KOPT-K1 (cell line): ENCODE measurements at regions not wholly inside any gene's neighbourhood (a gene's known extent, or its start where the extent isn't known, plus 50 kb on each side); places are given as distances from the start of the nearest gene placed in this dataset.
"Not testable (repeated sequence)": the region's sequence is repeated elsewhere in the genome, so short reads cannot be mapped to it uniquely, and the experiment has no call there.

Experiments used
- H3K27ac ChIP-seq: fragments of 200-600 bp; sonication (generic); 2 replicates; pipeline ENCODE4 v1.5.1; 2016; ENCODE audit warnings: antibody characterized with exemption, mild to moderate bottlenecking, low read depth, low read length; ENCODE audit not compliant: poor library complexity, severe bottlenecking
- H3K36me3 ChIP-seq: fragments of 200-600 bp; sonication (generic); 2 replicates; pipeline ENCODE4 v1.5.1; 2017; ENCODE audit warnings: antibody characterized with exemption, mild to moderate bottlenecking, low read length, moderate library complexity; ENCODE audit not compliant: insufficient read depth
- H3K9me3 ChIP-seq: fragments of 200-600 bp; sonication (generic); 2 replicates; pipeline ENCODE4 v1.5.1; 2017; ENCODE audit warnings: antibody characterized with exemption, low read length, mild to moderate bottlenecking; ENCODE audit not compliant: insufficient read depth, poor library complexity, severe bottlenecking

DNA sequence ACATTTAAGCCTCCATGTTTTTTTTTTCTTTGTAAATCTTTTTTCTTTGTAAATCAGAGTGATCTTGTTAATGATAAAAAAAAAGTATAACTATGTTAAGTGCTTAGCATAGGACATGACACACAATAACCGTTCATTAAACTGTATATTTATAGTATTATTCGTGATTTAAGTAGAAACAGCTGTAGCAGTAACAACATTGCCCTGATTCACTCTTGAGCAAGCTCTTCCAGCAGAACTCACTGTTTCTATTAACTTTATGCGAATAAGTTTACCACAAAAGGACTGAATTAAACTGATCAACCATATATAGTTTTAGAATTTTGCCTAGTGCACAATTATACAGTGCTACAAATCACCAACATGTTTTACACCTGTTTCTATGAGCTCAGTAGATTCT is 1338.0 kb upstream of the EYS start:
- Histone ChIP-seq H3K27ac (no peak overlapping the region), H3K36me3 (no peaks in the 10 kb centered on the region), H3K9me3 (no peaks in the 10 kb centered on the region)

DNA sequence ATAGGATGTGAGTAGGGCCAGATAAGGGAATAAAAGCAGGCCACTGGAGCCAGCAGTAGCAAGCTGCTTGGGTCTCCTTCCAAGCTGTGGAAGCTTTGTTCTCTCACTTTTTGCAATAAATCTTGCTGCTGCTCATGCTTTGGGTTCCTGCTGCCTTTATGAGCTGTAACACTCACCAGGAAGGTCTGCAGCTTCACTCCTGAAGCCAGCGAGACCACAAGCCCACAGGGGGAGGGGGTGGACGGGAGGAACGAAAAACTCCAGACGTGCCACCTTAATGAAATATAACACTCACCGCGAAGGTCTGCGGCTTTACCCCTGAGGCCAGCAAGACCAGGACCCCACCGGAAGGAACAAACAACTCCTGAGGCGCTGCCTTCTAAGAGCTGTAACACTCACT is 1324.4 kb upstream of the EYS start:
- H3K27ac ChIP-seq = no peak overlapping the region
- no peaks in the 10 kb centered on the region for H3K36me3 ChIP-seq
- H3K9me3 ChIP-seq = no peaks in the 10 kb centered on the region

DNA sequence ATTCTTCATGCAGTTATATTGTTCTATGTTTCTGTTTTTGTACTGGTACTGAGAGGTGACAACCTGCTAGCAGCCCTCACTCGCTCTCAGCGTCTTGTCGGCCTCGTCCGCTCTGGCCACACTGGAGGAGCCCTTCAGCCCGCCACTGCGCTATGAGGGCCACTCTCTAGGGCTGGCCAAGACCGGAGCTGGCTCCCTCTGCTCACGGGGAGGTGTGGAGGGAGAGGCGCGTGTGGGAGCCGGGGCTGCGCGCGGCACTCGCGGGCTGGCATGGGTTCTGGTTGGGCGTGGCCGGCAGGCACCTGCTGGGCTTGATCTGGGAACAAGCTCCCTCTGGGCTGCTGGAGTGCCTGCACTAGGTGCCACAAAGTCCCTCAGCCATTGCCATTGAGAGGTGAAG is 1323.8 kb upstream of the EYS start:
- Histone ChIP-seq H3K27ac (no peak overlapping the region), H3K36me3 (no peaks in the 10 kb centered on the region), H3K9me3 (no peaks in the 10 kb centered on the region)

DNA sequence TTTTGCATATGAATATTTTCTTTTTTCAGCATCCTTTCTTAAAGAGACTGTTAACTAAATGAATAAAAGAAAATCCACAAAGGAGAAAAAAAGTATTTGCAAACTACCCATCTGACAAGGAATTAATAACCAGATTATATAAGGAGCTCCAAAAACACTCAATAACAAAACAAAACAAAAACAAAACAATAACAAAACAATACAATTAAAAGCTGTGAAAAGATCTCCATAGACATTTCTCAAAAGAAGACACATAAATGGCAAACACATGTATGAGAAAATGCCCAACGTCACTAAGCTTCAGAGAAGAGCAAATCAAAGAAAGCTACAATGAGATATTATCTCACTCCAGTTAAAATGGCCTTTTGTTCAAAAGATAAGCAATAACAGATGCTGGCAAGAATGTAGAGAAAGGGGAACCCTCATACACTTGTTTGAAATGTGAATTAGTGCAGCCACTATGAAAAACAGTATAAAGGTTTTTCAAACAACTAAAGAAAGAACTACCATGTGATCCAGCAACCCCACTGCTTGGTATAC is 1310.0 kb upstream of the EYS start:
- H3K36me3 ChIP-seq = no peaks in the 10 kb centered on the region
- no peak overlapping the region for H3K27ac ChIP-seq
- no peaks in the 10 kb centered on the region for H3K9me3 ChIP-seq

DNA sequence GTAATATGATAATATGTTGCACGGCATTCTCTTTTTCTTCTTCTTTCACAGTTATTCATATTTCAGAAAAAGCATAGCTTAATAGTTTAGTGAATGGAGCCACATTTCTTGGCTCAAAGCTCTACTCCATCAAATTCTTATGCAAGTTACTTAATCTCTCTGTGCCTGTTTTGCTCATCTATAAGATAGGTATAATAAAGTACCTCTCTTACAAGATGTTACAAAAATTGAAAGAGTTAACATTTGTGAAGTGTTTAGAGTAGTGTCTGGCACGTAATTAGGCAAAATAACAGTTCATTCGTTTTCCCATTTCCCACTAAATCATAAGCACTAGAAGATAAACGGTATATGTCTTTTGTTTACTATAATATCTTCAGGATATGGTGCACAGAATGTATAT is 1304.4 kb upstream of the EYS start:
- H3K36me3 ChIP-seq = no peaks in the 10 kb centered on the region
- no peak overlapping the region for H3K27ac ChIP-seq
- no peaks in the 10 kb centered on the region for H3K9me3 ChIP-seq

DNA sequence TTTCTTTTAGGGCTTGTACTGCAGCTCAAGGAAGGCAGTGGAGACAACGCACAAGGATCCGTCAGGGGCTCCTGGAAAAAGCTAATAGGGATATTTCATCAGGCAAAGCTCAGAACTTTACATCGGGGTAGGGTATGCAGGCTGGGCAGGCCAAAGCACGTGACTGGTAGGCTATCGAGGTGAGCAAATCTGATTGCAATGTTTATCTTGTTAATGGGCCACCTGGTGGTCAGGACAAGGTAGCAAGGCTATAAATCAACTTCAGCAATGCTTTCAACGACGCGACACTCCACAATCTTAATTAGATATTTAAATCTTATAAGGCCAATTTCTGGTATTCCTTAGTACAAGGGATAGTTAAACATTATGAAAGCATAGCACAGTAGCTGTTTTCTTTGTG is 1302.8 kb upstream of the EYS start:
- H3K36me3 ChIP-seq = no peaks in the 10 kb centered on the region
- no peak overlapping the region for H3K27ac ChIP-seq
- no peaks in the 10 kb centered on the region for H3K9me3 ChIP-seq

DNA sequence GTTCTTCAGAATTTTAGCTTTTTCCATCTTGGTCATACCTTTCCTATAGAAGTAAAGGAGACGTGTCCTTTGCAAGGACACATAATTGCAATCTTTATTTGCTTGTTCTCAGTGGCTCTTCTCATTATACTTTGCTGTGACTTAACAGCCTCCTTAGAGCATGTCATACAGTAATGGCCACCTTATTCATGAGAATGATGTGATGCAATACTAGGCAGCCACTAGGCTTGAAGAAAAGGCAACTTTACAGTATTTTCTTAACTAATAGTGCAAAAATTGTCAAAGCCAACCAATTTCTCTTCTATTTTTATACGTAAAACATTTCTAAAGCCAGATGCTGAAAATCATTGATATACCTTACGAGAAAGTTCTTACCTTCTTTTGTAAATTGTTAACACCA is 1296.8 kb upstream of the EYS start:
- Histone ChIP-seq H3K36me3 (no peaks in the 10 kb centered on the region), H3K9me3 (no peaks in the 10 kb centered on the region), H3K27ac (no peak overlapping the region)

DNA sequence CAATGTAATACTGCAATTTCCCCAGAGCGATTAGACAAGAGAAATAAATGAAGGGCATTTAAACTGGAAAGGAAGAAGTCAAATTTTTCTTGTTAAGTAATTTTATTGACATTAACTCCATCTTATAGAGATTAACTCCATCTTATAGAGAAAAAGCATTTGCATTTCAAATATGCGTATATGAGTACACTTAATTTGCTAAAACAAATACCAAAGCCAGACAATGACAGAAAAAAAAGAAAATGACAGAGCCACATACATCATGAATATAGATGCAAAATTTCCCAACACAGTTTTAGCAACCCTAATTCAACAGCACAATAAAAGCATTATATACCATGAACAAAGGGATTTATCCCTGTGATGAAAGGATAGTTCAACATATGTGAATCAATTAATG is 1293.1 kb upstream of the EYS start:
- Histone ChIP-seq H3K36me3 (no peaks in the 10 kb centered on the region), H3K9me3 (no peaks in the 10 kb centered on the region), H3K27ac (no peak overlapping the region)

DNA sequence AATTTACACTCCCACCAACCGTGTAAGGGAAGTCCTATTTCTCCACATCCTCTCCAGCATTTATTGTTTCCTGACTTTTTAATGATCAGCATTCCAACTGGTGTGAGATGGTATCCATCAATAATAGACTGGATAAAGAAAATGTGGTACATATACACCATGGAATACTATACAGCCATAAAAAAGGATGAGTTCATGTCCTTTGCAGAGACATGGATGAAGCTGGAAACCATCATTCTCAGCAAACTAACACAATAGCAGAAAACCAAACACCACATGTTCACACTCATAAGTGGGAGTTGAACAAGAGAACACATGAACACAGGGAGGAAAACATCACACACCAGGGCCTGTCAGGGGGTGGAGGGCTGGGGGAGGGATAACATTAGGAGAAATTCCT is 1290.6 kb upstream of the EYS start:
- not testable (repeated sequence) for H3K36me3 ChIP-seq, H3K27ac ChIP-seq, H3K9me3 ChIP-seq

DNA sequence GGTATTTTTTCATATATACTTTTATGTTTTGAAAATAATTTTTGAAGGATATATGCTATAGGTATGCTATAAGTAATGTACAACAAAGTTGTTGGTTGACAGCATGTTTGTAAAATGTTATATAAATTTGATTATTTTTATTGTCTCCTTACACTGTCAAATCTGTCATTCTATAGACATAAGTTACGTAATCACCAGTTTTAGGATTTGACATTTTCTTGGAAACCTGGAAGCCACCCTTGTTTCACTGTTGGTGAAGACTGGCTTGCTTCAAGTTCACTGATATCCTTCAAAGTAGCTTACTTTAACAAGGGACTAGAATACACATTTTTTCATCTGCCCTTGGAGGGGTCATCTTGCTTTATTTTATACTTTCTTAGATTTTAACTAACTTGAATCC is 1288.6 kb upstream of the EYS start:
- Histone ChIP-seq H3K27ac (no peak overlapping the region), H3K9me3 (no peaks in the 10 kb centered on the region), H3K36me3 (no peaks in the 10 kb centered on the region)

DNA sequence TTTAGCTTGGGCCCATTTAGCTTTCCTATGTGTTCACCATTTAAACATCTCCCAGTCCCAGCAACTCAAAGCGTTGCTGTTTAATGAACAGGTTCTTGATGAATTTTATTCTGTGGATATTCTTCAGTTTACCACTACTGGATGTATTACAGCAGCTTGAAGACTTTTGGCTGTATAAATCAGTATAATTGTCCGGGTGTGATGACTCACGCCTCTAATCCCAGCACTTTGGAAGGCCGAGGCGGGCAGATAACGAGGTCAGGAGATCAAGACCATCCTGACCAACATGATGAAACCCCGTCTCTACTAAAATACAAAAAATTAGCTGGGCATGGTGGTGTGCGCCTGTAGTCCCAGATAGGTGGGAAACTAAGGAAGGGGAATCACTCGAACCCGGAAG is 1286.7 kb upstream of the EYS start:
- not testable (repeated sequence) for H3K27ac ChIP-seq, H3K9me3 ChIP-seq, H3K36me3 ChIP-seq

DNA sequence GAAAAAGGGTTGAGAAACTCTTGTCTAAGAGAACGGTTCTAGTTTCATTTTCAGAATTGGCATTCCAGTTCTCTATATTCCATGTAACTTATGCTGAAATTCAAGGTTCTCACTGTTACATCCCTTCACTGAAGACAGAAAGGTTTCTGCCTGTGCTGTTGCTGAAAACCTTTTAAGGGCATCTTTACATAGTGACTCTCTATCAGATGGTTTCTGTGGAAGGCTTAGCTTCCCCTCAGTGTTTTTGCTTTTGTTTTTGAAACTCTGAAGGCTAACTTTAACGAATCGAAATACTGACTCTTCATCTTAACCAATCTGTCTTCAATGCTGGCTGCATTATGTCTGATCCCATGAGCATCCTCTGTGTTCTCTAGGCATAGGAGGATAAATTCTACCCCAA is 1286.2 kb upstream of the EYS start:
- H3K27ac ChIP-seq = no peak overlapping the region
- no peaks in the 10 kb centered on the region for H3K36me3 ChIP-seq
- no peaks in the 10 kb centered on the region for H3K9me3 ChIP-seq

DNA sequence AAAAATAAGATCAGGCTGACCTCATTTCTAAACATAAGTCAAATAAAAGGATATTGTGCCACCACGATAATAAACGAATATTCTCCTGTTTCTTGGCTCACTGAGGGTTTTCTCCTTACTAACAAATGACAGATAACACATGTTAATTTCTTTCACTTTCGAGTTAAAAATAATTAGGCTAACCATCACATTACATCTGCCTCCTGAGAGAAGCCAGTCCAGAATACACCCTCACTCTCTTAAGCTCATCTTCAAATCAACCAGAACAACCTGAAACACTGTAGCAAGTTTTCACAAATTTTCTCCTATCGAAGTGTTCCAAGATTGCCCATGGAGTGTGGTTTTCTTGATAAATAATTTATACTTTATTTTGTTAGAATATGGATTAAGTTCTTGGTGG is 1285.6 kb upstream of the EYS start:
- Histone ChIP-seq H3K36me3 (no peaks in the 10 kb centered on the region), H3K27ac (no peak overlapping the region), H3K9me3 (no peaks in the 10 kb centered on the region)

DNA sequence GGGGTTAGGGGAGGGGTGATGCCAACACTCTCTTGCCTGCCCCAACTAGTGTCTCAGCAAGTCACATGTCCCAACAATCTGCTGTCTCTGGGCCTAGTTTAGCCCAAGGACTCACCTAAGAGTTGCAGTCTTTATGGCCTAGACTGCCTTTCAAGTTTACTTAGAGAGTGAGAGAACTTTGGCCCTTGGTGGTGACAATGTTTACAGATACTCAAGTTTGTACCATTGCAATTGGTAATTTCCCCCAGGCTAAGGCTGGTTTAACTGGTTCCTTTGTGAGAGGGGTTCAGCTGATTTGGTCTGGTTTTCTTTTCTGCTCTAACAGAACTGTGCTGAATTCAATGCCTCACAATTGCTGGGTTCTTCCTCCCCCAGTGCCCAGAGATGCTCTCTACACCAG is 1279.9 kb upstream of the EYS start:
- H3K36me3 ChIP-seq = no peaks in the 10 kb centered on the region

DNA sequence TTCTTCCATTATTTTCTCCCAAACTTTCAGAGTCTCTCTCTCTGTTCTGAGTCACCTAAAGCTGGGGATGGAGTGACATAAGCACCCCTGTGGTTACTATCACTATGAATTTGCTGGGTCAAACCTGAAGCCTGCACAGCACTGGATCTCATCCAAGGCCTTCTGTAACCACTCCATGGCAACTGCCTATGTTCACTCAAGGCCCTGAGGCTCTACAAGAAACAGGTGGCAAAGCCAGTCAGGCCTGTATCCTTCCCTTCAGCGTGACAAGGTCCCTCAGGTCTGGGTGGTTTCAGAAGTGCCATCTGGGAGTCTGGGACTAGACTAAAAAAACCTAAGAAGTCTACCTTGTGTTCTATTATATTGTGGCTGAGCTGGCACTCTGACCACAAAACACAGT is 1278.8 kb upstream of the EYS start:
- Histone ChIP-seq H3K36me3 (no peaks in the 10 kb centered on the region), H3K27ac (no peak overlapping the region), H3K9me3 (no peaks in the 10 kb centered on the region)

More for the DNA sequence above, 1279.9 kb upstream of the EYS start:
- Histone ChIP-seq H3K9me3 (no peaks in the 10 kb centered on the region), H3K27ac (no peak overlapping the region)

DNA sequence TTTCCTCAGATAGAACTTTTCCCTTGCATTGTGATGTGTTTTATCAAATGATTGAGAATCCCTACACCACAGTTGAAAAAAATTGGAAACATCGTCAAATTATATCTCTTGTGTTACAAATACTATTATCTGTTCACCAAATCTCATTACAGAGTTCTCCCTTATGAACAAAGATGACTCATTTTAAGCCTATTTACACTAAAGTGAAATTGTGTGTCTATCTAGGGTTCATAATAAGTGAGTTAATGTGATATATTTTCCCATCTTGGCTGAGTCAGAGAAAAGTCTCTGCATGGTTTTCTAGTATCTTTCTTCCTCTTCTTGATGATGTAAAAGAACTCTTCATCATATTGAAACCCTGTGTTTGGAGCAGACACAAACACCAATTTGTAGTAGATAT is 1263.3 kb upstream of the EYS start:
- Histone ChIP-seq H3K27ac (no peak overlapping the region), H3K9me3 (no peaks in the 10 kb centered on the region), H3K36me3 (no peaks in the 10 kb centered on the region)

DNA sequence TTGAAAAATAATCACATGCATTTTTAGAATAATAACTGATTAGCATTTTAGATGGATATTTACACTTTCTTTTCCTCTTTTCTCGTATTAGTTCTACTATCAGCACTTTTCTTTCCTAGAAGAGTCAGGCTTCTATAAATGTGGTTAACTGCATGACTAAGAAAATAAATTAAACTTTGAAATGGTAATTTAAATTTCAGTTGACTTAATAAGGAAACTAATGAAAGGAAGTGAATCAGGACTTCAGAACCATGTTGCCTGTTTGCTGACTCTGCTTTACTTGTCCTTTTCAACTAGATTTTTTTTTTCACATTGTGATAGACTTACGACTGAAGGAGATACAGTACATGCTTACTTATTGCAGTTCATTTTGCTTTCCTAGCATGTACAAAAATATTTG is 1258.2 kb upstream of the EYS start:
- no peaks in the 10 kb centered on the region for H3K9me3 ChIP-seq
- no peak overlapping the region for H3K27ac ChIP-seq
- H3K36me3 ChIP-seq = no peaks in the 10 kb centered on the region
